T-helper 2 cell treated with Interferon-gamma antibody and Interleukin-4, amounts not matched to agents 100 ng/mL and 5 ng/mL, for 36 hours (primary cell): ENCODE measurements at regions not wholly inside any gene's neighbourhood (a gene's known extent, or its start where the extent isn't known, plus 50 kb on each side); places are given as distances from the start of the nearest gene placed in this dataset.
"Not testable (repeated sequence)": the region's sequence is repeated elsewhere in the genome, so short reads cannot be mapped to it uniquely, and the experiment has no call there.

ENCODE experiments used
- intact Hi-C: fragments of 100-400 bp; cut with micrococcal nuclease; formaldehyde crosslinking; loops from one replicate; pipeline ENCODE4 v1.15.1; 2023

DNA sequence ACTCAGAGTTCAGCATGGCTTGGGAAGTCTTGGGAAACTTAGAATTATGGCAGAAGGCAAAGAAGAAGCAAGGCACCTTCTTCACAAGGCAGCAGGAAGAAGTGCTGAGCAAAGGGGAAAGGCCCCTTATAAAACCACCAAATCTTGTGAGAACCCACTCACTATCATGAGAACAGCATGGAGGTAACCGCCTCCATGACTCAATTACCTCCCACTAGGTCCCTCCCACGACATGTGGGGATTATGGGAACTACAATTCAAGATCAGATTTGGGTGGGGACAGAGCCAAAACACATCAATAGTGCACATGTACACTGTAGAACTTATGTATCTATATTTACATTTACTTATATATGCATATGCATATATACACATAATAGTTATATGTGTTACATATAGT is 565.3 kb upstream of the NR2F2 start:
- intact Hi-C loops: no loop called here

DNA sequence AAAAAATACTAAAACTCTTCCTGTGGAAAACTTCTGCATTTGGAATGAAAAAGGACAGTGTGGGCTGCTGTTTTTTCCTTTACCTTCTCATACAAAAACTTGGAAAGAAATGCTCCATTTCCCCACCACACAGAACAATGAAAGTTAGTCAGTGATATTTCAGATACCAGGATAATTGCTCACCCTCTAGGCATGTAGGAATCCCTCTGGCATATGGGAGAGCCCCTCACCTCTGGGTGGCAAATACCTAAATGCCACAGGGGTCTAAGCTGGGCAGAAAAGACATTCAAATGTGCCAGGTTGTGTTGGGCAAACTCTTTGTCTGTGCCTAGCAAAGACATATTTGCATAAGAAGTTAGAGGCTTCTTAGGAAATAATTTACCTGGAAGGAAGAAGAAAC is 560.3 kb upstream of the NR2F2 start:
- intact Hi-C loops: no loop called here

DNA sequence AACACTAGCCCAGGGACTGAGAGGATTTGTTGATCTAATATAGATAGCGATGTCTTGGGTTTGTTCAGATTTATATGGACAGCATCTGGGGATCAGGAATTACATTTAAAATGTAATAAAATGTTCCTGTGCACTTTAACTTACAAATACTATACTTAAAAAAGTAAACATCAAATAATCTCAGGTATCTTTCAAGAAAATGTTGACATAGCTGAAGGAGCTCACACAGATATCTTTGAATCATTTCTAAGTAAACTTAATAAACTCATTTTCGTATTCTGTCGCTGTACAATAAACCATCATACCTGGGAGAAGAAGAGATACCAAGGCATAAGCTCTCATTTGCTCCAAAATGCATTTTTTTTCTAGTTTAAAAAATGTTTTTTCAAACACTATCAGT is 557.5 kb upstream of the NR2F2 start:
- intact Hi-C loops: no loop called here

DNA sequence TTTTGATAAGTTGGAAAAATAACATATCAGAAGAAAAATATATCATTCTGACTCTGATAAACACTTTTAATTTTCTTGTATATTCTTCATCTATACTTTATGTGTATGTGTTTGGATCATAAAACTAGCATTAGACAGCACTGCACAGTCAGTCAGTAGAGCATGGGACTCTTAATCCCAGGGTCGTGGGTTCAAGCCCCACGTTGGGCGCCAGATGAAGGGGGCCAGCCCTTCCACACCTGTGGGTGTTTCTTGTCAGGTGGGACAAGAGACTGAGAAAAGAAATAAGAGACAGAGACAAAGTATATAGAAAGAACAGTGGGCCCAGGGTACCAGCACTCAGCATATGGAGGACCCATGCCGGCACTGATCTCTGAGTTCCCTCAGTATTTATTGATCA is 546.0 kb upstream of the NR2F2 start:
- intact Hi-C loops: no loop called here

DNA sequence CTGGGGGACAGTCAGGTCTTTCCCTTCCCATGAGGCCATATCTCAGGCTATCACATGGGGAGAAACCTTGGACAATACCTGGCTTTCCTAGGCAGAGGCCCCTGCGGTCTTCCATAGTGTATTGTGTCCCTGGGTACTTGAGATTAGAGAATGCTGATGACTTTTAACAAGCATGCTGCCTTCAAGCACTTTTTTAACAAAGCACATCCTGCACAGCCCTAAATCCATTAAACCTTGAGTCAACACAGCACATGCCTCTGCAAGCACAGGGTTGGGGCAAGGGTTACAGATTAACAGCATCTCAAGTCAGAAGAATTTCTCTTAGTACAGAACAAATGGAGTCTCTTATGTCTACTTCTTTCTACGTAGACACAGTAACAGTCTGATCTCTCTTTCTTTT is 545.2 kb upstream of the NR2F2 start:
- intact Hi-C loops: not testable (repeated sequence)

DNA sequence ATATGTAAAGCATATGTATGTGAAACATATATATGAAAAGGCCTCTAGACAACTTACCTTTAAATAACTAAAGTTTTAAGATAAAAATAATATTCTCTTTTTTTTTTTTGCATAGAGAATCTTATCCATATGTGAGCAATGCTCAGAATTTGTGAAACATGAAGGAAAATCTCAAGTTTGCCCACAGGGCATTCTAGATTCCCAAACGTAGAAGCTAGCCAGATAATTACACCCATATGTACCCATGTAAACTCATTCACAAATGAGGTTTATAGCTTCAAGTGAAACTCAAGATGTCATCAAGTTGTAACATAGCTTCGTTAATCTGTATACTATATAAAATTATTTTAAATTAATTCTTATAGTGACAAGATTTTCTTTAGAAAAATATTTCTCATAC is 537.3 kb upstream of the NR2F2 start:
- intact Hi-C loops: no loop called here

DNA sequence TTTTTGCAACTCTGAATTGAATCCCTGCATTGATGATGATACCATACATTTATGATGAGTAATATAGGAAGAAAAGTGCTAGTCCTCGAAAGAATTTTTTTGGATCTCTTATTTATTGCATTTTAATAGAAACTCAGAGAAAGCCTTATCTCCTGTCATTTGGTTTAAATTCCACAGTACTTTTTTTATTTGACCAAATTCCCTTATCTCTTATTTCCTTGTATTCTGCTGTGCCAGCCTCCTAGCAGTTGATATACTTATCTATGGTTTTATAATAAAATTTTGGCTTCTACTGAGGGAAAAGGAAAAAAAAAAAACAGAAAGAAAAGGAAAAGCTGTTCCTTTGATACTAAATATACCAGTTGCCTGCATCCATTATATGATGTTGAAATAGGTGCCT is 535.1 kb upstream of the NR2F2 start:
- intact Hi-C loops: no loop called here

DNA sequence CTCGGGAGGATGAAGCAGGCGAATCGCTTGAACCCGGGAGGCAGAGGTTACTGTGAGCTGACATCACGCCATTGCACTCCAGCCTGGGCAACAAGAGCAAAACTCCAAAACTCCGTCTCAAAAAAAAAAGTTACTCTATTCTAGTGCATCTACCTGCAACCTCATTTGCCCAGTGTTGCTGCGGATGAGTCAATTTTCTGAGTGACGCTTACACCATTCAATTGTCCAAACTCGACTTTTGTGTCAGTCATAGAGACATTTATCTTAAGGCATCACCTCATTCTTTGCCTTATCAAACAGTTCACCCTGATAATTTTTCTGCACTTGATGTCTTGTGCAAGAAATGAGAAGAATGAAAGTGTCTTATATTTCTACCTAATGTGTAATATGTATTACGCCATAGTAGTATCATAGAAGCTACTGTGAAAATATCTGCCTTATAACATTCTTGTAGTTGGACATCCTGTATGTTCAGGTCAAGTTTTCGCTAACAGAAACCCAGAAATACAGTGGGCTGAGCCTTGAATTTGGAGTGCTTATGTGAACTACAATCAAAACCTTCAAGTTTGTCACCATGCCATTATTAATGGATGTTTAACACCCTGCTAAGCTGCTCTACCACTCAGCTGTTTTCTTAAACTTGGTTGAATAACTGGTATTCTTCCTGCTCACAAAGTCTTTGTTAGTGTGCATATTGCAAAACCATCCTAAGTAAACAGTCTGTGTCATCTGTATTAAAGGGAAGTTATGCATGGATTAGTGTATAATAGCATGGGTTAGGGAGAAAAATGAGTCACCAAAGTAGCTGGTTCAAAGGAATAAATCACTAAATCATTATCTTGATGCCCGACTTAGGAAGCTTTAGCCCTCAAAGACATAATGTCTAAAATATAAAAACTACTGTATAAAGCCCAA is 531.0 kb upstream of the NR2F2 start:
- intact Hi-C loops: no loop called here

DNA sequence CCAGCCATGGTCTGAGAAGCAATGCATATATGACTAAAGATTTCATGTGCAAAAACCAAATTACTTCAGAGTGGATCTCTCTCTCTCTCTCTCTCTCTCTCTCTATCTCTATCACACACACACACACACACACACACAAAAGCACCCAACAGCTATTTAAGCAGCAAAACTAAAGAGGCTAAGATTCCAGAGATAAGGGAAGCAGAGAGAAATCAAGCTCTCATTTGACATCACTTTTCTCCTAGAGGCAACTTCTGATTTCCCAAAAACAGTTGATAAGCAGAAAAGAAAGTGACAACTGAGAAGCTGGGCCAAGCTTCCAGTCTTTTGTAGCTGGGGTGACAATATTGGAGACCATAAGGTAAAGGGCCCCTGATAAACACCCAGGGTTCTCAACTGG is 526.0 kb upstream of the NR2F2 start:
- intact Hi-C loops: no loop called here

DNA sequence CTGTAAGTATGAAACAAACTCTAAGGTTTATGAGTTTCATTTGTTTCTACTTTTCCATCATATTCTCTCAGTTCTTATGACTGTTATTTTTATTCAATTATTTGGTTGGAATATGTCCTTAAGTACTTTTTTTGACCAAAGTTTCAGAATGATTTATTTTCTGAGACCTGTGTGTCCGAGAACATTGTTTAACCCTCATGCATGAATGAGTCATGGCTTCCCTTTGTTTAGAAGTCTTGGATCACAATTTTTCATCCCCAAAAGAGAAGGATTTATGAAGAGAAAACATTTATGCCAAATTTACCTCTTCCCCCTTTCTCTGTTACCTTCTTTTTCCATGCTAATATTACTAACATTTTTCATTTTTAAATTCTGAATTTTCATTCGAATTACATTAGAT is 518.0 kb upstream of the NR2F2 start:
- intact Hi-C loops: no loop called here

DNA sequence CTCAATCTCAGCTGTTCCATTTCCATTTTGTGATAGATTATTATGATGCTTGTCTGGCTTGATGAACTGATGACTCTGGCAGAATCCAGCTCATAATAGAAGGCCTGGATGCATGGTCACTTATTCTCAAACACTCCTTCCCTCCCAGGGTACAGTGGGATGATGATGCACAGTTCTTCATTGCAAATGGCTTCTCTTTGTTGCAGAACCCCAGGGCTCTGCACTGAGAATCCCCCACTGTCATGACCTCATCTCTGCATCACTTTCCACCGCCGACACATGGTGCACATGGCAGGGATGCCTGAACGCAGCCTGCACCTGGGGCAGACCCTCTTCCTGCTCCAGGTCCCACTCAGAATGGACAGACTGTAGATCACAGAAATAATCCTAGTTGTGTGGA is 515.6 kb upstream of the NR2F2 start:
- intact Hi-C loops: no loop called here

DNA sequence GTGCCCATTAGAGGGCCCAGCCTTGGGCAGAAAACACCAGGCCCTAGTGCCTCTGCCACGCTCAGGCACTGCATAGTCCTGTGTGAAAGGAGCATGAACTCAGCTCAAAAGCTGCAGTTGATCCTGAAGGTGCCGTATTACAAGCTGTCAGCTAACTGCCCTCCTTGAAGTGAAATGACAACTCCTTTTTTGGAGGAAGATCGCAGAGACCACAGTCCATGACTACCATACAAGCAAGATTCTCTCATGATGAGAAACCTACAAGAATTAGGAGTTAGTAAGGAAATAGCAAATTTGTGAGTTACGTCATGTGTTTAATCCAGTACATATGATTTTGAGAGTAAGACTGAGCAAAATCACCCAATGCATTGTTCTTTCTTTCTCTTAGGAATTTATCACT is 513.9 kb upstream of the NR2F2 start:
- intact Hi-C loops: no loop called here

DNA sequence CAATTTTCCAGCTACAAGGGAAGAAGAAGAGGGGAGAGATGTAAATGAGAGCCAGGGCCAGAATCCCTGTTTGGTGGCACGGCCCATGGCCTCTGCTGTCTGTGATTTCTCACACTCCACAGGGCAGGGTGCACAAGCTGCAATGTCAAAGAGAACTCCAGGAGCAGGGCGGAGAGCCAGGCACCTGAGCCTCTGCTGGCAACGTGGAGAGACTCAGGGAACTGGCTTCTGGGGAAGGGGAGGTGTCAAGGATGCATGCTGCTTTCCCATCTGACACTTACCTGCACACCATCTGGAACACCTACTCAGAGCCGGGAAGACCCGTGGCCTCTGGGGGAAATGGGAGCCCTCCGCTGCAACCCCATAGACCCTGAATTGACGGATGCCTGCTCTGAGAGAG is 507.5 kb upstream of the NR2F2 start:
- intact Hi-C loops: no loop called here

DNA sequence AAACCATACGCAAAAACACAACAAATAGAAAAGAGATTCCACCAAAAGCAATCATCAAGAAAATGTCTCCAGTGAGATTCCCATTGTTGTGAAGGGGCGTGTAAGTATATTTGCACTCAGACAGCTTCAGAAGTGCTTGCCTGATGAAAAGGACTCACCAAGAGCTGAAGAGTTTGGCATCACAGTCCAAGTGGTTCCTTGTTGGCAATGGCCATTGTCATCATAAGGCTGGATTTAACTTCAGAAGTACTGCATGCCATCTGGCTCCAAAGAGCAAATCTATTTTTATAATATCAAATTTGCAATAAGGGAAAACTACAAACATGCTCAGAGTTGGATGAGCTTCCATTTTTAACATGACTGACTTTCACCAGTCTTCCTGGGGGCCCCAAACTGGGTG is 505.3 kb upstream of the NR2F2 start:
- intact Hi-C loops: no loop called here

DNA sequence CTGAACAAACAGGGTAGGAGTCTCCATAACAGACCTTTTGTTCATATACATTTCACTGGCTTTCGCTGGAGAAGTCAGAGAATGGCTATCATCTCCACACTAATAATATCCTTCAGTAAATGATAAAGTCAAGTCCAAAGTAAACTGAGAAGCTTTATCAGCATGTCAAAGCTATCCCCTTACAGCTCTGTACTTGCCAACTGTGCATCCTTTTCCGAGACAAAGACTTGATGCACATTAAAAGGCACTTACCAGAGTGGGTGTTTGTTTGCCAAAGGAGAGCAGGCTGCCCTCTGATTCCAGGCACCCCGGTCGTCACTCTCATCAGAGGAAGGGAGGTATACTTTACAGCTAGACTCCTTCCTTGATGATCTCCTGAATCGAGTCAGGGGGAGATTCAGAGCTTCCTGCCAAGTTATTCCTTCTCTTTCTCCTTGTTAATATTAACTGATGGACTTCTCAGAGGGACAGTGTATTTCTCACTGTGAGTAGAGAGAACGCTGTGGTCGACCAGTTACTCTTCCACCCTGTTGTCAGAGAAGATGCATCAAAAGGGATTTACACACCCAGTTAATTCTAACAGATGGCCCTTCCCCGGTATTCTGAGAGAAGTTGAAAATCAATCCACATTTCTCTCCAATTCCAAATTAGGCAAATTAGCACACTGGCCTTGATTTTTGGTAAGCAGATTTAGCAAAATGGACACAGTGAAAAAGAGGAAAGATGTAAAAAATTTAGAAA is 504.7 kb upstream of the NR2F2 start:
- intact Hi-C loops: loop anchor here (1.0 kb wide), 1 partner anchor 567 kb away; no protein-coding TSS in a partner anchor

DNA sequence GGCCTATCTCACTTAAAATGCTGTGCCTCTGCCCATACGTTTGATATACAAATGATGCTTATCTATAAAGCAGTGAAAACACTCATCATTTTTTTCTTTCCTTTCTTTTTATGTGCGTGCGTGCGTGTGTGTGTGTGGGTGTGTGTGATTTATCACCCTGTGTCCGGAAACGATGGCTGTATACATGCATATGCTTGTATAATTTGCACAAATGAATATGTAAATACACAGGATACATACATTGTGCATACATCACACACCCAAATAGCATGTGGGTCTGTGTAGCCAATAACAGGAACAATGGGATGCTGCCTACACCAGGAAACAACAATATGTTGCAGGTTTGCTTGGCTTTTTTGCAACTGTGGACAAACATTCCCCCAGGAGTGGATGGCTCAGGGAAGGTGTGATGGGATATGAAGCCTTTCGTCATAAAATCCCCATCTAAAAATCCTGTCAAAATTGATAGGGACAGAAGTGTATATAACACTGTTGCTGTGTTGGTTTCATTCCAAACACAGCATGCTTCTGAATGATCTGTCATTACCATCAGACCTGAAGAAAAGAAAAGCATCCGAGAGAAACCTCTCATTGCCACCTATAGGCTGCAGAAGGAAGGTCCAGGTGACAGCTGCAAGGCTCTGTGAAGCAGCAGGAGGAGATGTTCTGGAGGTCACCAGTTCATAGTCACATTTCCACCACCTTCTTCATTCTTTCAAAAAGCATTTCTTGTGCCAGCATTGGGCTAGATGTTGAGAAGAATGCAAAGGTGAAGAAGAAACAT is 503.9 kb upstream of the NR2F2 start:
- intact Hi-C loops: loop anchor here (1.0 kb wide), 1 partner anchor 567 kb away; no protein-coding TSS in a partner anchor

DNA sequence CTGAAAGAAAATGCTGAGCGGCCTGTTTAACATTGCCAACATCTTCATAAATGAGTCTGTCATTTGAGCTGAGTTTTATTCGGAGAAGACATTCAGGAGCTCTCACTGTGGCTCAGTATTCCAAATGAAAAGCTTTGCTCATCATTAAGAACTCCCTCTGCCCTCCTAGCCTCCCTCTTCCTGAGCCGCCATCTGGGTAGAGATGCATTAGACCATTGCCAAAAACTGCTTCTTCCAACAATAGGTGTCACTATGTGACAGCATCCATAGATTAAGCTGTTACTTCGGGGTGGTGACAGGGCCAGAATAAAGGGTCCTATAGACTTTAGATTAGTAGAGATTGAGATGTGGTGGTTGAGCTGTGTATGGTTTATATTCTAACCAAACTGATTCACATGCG is 501.4 kb upstream of the NR2F2 start:
- intact Hi-C loops: no loop called here

DNA sequence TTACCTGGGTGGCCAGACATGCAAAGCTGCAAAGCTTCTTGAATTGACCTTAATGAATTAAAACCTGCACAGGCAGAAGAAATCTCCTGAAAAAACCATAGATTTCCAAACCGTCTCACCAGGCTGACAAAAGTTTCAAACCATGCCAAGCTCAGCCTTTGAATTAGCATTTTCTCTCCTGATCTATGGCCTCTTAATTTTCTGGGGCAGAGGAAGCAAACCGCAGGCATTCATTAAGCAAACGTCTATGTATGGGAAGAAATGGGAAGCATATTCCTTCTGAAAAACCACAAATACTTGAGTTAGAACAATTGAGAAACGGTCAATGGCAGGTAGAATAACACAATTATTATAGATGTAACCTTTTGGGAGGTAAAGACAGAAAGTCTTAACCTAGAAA is 500.2 kb upstream of the NR2F2 start:
- intact Hi-C loops: loop anchor here (10.0 kb wide), 1 partner anchor 525 kb away; no protein-coding TSS in a partner anchor

DNA sequence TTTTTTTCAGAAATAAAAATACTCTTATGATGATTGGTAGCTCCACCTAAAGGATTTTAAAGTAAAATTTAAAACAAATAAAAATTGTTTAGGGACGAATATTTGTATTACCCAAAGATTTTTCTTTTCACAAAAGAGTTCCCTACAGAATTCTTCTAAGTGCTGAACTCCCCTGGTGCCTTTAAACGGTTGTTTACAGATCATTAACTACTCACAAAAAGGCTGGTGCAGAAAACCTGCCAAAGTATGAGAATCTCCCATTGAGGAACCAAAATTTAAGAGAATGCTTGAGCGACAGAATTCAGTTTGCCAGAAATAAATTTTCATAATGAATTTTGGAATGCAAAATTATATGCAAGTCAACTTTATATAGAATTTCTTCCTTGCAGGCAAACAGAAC is 497.8 kb upstream of the NR2F2 start:
- intact Hi-C loops: loop anchor here (10.0 kb wide), 1 partner anchor 522 kb away; no protein-coding TSS in a partner anchor

DNA sequence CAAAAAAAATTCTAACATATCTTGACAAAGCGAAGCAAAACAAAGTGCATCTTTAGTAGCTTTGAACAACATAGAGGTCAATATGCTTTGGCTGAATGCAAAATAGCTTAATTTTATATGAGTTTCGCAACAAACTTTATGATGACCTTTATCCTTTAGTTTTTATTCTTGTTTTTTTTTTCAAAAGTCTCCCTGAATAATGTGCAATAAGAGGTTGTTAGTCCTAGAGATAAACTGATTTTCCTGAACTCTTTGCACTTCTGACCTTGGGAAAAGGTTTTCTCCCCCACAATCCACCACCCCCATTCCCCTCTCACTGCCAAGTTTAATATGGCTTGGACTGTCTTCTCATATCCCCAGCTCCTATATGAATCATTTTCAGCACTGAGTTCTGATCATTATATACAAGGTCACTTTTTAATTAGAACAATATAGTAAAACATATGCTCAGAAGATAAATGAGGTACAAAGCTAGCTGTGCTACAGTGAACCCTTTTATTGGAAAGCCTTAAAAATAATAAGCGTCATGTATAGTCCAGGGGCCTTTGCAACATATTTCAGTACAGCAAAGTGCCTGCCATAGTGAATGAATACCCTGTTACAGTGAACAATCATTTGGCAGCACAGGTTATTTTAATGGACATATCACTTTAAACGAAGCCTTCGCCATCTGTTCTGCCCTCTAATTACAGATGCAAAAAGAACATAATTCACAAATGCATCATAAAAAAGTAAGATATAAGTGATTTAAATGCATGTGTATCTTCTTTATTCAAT is 496.3 kb upstream of the NR2F2 start:
- intact Hi-C loops: loop anchor here (10.0 kb wide), 1 partner anchor 521 kb away; no protein-coding TSS in a partner anchor

DNA sequence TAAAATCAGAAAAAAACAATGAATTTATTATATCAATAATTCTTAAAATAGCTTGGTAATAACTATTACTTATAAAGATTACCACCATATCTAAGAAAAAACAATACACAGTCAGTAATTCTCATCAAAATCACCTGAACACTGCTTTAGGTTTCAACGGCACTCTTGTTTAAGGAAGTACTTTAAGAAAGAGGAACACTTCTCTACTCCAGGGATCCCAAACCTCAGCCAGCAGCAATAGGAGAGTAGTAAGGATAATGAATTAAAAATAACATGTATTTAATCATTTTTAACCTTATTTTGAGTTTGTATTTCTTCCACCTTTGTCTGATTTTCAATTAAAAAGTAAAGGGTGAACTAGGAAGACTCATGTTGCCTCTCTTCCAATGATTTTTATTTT is 494.0 kb upstream of the NR2F2 start:
- intact Hi-C loops: loop anchor here (10.0 kb wide), 1 partner anchor 518 kb away; no protein-coding TSS in a partner anchor
